Stomach (tissue), 4 donors: ENCODE measurements at regions not wholly inside any gene's neighbourhood (a gene's known extent, or its start where the extent isn't known, plus 50 kb on each side); places are given as distances from the start of the nearest gene placed in this dataset.

Experiments used
- CTCF ChIP-seq, 7 experiments: fragments of 450-650 bp in 4 of 7; fragments of 200-600 bp in 3 of 7; sonication (generic) in 3 of 7; IDR thresholded peaks; one replicate each; pipeline ENCODE4 v1.5.1; 2016 to 2019; ENCODE audit warnings: antibody characterized with exemption in 7 of 7, control low read depth in 2 of 7, mild to moderate bottlenecking in 1 of 7
- POLR2A ChIP-seq, 4 donors: fragments of 450-650 bp; IDR thresholded peaks; one replicate each; pipeline ENCODE4 v1.6.1; 2016; ENCODE audit warnings: antibody characterized with exemption in 4 of 4, control low read depth in 2 of 4, mild to moderate bottlenecking in 1 of 4, moderate library complexity in 1 of 4

- TF ChIP-seq CTCF (IDR thresholded peaks at IDR 0.05) (no peak), POLR2A (IDR thresholded peaks at IDR 0.05) (no peak)
Measured at GRCh38 chr6:141406761-141407160, 726.0 kb upstream of the GJE1 start.
